Head of caudate nucleus (tissue), 42 donors: ENCODE measurements at regions not wholly inside any gene's neighbourhood (a gene's known extent, or its start where the extent isn't known, plus 50 kb on each side); places are given as distances from the start of the nearest gene placed in this dataset.

ENCODE experiments used
- DNase-seq, 42 donors: peaks; one replicate each; pipeline versions ENCODE4 v3.0.0 to v3.0.0-alpha.2; 2020 to 2021; ENCODE audit warnings: mixed read lengths in 7 of 42
- intact Hi-C: fragments of 100-400 bp; cut with DNase I; formaldehyde crosslinking; loops from one replicate; pipeline ENCODE4 v1.15.0; 2022

- intact Hi-C loops = no loop called here
- no peak for DNase-seq
Observed at GRCh38 chr3:105022813-105023212, 343.9 kb upstream of the ALCAM start.

DNA sequence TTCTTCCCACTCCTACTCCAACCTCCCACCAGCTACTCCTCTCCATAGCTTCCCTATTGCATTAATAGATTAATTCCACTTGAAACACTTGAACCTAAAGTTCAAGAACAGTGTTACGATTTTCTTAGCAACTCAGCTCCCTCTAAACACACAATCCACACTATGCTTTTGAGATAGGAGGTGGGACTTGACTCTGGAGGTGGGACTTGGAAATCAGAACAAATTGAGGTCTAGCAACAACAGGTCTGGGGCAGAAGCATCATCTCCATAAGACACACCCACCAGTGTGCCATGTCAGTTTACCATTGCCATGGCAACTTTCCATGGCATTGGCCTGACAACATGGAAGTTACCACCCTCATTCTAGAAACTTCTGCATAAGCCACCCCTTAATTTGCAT lies 336.5 kb upstream of the ALCAM start:
- intact Hi-C loops = no loop called here
- peak in 1 of 42 donors; percentile 9 for DNase-seq

DNA sequence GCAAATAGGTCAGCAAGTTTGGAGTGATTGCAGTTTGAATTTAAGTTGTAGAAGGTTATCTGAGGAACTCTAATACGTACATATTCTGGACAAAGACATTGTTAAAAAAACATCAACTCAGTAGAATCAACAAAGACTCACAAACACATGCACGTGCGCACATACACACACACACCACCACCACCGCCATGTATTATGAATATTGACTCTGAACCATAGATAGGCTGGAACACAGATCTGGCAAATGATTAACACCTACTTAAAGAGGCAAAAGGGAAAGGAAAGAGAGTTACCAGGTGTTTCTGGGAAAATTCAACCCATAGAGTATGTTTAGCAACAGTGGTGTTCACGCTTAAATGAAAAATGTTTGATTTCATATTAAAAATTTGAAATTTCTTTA lies 334.2 kb upstream of the ALCAM start:
- DNase-seq = no peak
- intact Hi-C loops = no loop called here

- intact Hi-C loops = no loop called here
- DNase-seq = no peak
Observed at GRCh38 chr3:105033081-105033480, 333.6 kb upstream of the ALCAM start.

- no peak for DNase-seq
- intact Hi-C loops = no loop called here
Observed at GRCh38 chr3:105039004-105039403, 327.7 kb upstream of the ALCAM start.

- intact Hi-C loops = no loop called here
- DNase-seq = no peak
Observed at GRCh38 chr3:105040026-105040622, 326.6 kb upstream of the ALCAM start.

- DNase-seq = no peak
- intact Hi-C loops = no loop called here
Observed at GRCh38 chr3:105042586-105042985, 324.1 kb upstream of the ALCAM start.

DNA sequence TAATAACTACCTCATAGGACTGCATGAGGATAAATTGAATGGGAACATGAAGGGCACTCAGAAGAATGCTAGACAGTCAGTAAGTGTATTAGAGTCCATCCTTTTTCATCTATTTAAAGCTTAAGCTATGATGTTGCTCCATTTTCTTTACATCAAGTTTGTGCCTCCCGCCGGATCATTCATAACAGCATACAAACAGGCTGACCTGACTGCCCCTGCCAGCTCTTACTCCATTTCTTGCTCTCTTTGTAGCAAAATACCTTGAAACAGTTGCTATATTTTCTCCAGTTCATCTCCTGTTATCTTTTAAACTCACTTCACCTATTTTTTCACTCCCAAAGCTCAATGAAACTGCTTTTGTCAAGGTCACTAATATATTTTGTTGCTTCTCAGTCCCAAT lies 315.6 kb upstream of the ALCAM start:
- no peak for DNase-seq
- intact Hi-C loops = no loop called here

- DNase-seq = no peak
- intact Hi-C loops = no loop called here
Observed at GRCh38 chr3:105051972-105052371, 314.7 kb upstream of the ALCAM start.

GRCh38 chr3:105062853-105063252 lies 303.9 kb upstream of the ALCAM start:
- intact Hi-C loops = no loop called here
- no peak for DNase-seq

GRCh38 chr3:105065895-105066839 lies 300.5 kb upstream of the ALCAM start:
- no peak for DNase-seq
- intact Hi-C loops = no loop called here

DNA sequence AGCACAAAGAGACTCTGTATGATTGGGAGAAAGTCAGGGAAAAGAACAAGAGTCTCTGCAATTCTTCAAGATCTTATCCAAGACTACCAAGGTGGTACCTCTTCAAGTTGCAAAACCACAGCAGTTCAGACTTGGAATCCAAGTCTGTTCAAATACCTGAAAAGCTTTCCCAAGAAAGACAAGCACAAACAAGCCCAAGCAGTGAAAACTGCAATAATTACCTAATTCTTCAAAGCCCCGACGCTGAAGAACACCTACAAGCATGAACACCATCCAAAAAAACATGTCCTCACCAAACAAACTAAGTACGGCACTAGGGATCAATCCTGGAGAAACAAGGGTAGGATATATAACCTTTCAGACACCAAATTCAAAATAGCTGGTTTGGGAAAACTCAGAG lies 299.3 kb upstream of the ALCAM start:
- DNase-seq = no peak
- intact Hi-C loops = no loop called here

- no peak for DNase-seq
- intact Hi-C loops = no loop called here
Observed at GRCh38 chr3:105077060-105077822, 289.5 kb upstream of the ALCAM start.

GRCh38 chr3:105083945-105084344 lies 282.8 kb upstream of the ALCAM start:
- intact Hi-C loops = no loop called here

GRCh38 chr3:105085506-105085905 lies 281.2 kb upstream of the ALCAM start:
- DNase-seq = no peak
- intact Hi-C loops = no loop called here

More at GRCh38 chr3:105083945-105084344, 282.8 kb upstream of the ALCAM start:
- DNase-seq = no peak

DNA sequence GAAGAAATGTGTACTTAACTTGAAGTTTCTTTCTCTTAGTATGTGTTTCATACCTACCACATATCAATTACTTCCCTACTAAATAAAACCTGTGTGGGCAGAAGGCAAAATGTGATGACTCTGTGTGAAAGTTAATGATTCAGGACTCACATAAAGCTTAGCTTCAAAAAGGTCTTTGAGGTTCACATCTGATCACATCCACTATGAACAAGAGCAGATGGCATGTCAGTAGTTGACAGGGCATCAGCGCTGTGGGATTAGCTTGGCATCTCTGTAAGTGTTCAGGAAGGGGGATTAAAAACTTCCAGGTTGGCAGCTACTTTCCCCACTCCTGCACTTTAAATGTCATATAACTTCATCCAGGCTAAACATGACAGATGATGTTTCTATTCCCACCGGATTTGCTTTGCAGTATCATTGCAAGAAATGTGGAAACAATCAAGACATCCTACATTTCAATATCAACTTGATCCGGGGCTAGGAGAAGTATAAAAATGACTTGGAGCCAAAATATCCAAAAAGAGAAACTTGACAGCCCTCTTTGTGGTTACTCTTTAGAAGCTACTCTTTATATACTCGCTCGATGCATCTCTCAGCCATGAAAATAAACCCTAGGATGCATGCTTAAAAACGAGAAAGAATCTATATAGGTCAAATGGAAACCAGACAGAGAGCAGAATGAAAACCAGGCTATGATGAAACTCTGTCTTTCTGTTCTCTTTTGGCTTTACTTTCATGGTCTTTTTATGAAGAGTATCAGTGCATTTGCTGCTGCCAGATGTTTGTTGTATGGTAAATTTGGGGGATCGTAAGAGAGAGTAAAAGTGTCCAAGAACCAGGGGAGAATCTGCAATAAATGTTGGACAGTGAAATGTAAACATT lies 273.1 kb upstream of the ALCAM start:
- DNase-seq = no peak
- intact Hi-C loops = no loop called here

GRCh38 chr3:105094588-105094987 lies 272.1 kb upstream of the ALCAM start:
- intact Hi-C loops = no loop called here
- no peak for DNase-seq

- DNase-seq = no peak
- intact Hi-C loops = no loop called here
Observed at GRCh38 chr3:105096071-105096470, 270.6 kb upstream of the ALCAM start.

- intact Hi-C loops = no loop called here
- no peak for DNase-seq
Observed at GRCh38 chr3:105101603-105102002, 265.1 kb upstream of the ALCAM start.
